Prostate gland (tissue), 2 donors: ENCODE measurements at regions not wholly inside any gene's neighbourhood (a gene's known extent, or its start where the extent isn't known, plus 50 kb on each side); places are given as distances from the start of the nearest gene placed in this dataset.

Source experiments
- DNase-seq: peaks from one replicate; pipeline ENCODE4 v3.0.0-alpha.2; 2019; ENCODE audit warnings: low spot score
- H3K27ac ChIP-seq, 2 donors: fragments of 200-600 bp; sonication (generic); 2 replicates each; pipeline ENCODE4 v1.5.1; 2017 to 2019
- H3K27me3 ChIP-seq: fragments of 200-600 bp; sonication (generic); replicated peaks from 2 replicates; pipeline ENCODE4 v1.5.1; 2019; ENCODE audit not compliant: insufficient read depth
- H3K36me3 ChIP-seq, 2 donors: fragments of 200-600 bp; sonication (generic); 1 replicate in 1 of 2; 2 replicates in 1 of 2; pipeline versions ENCODE4 v1.5.1 to v1.8.1; 2017 to 2019
- H3K4me1 ChIP-seq: fragments of 200-600 bp; sonication (generic); replicated peaks from 2 replicates; pipeline ENCODE4 v1.5.1; 2019
- H3K4me3 ChIP-seq, 2 donors: fragments of 200-600 bp; sonication (generic); 2 replicates each; pipeline ENCODE4 v1.5.1; 2017 to 2019
- H3K9me3 ChIP-seq: fragments of 200-600 bp; sonication (generic); 2 replicates; pipeline ENCODE4 v1.5.1; 2017
- POLR2A ChIP-seq: fragments of 450-650 bp; IDR thresholded peaks from one replicate; pipeline ENCODE4 v1.6.1; 2016; ENCODE audit warnings: antibody characterized with exemption, mild to moderate bottlenecking
- POLR2AphosphoS5 ChIP-seq: sonication (generic); formaldehyde crosslinking; IDR thresholded peaks from one replicate; pipeline ENCODE4 v1.6.1; 2017; ENCODE audit warnings: antibody characterized with exemption
- WGBS: methylation state at CpG from one replicate; pipeline ENCODE4 v1.1.5; 2018; 5-methylcytosine and 5-hydroxymethylcytosine counted together
- intact Hi-C: fragments of 100-400 bp; cut with DNase I; formaldehyde crosslinking; loops from one replicate; pipeline ENCODE4 v1.14.2; 2022
- TF ChIP-seq, protein P1 (sequence below), 4 experiments: fragments of 200-600 bp in 2 of 4; fragments of 450-650 bp in 2 of 4; sonication (generic) in 2 of 4; IDR thresholded peaks; 1 replicate in 3 of 4; 2 replicates in 1 of 4; pipeline ENCODE4 v1.5.1; 2016 to 2019; ENCODE audit warnings: antibody characterized with exemption in 4 of 4, mild to moderate bottlenecking in 2 of 4, moderate library complexity in 2 of 4

DNA sequence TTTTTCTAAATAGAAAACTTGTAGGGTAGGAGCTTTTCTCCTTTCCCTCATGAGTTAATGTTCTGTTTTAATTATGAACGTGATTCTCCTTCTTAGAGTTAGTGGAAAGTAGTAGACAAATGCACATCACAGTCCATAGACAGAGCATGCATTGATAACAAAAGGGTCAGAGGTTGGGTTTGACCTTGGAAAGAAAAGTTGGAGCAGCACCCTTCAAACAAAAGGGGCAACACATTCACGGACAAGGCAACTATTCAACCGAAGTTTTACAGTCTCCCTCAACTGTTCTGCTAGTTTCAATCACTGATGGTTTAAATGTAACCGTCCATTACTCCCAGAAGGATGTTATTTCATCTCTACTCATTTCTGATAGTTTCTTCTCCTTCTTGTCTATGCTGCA, 103.4 kb upstream of the MAOA start:
- H3K27me3 ChIP-seq = no peaks in the 10 kb centered on the region
- no peaks in the 10 kb centered on the region for H3K4me1 ChIP-seq
- no peaks in the 10 kb centered on the region for H3K36me3 ChIP-seq
- no peak for DNase-seq
- no peak overlapping the region for H3K4me3 ChIP-seq
- TF ChIP-seq, protein P1, sequence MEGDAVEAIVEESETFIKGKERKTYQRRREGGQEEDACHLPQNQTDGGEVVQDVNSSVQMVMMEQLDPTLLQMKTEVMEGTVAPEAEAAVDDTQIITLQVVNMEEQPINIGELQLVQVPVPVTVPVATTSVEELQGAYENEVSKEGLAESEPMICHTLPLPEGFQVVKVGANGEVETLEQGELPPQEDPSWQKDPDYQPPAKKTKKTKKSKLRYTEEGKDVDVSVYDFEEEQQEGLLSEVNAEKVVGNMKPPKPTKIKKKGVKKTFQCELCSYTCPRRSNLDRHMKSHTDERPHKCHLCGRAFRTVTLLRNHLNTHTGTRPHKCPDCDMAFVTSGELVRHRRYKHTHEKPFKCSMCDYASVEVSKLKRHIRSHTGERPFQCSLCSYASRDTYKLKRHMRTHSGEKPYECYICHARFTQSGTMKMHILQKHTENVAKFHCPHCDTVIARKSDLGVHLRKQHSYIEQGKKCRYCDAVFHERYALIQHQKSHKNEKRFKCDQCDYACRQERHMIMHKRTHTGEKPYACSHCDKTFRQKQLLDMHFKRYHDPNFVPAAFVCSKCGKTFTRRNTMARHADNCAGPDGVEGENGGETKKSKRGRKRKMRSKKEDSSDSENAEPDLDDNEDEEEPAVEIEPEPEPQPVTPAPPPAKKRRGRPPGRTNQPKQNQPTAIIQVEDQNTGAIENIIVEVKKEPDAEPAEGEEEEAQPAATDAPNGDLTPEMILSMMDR (IDR thresholded peaks at IDR 0.05) = no peak
- TF ChIP-seq POLR2AphosphoS5 (no peak), POLR2A (no peak)
- H3K27ac ChIP-seq = no peak overlapping the region
- 89% methylated on average over 4 of the region's 4 CpGs for WGBS
- H3K9me3 ChIP-seq = no peaks in the 10 kb centered on the region
- intact Hi-C loops = no loop called here

- TF ChIP-seq POLR2AphosphoS5 (no peak), POLR2A (no peak)
- TF ChIP-seq, protein P1 (IDR thresholded peaks at IDR 0.05) = no peak
- whole genome bisulfite sequencing = 89% methylated on average over 4 of the region's 5 CpGs
- Histone ChIP-seq H3K4me1 (no peaks in the 10 kb centered on the region), H3K9me3 (no peaks in the 10 kb centered on the region), H3K27me3 (no peaks in the 10 kb centered on the region), H3K36me3 (no peaks in the 10 kb centered on the region), H3K4me3 (no peak overlapping the region), H3K27ac (no peak overlapping the region)
- intact Hi-C loops = no loop called here
- DNase-seq = no peak
Measured at GRCh38 chrX:43553257-43553656, 102.8 kb upstream of the MAOA start.

DNA sequence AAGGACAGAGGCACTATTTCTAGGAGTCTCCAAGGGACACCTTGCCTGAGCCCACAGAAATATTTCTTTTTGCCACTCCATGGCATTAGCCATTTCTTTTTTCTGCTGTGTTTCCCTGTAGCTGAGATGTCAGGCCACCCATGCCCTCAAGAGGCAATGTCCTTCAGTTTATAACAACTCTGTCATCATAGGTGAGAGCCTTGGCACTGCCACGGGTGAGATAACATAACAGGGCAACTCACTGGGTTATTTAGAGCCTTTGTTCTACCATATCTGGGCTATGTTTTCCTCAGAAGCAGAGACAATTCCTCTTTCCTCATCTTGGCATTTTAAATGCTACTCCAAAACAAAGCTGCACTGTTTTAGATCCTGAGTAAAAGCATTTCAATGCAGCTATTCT, 99.9 kb upstream of the MAOA start:
- H3K4me3 ChIP-seq = no peak overlapping the region
- H3K36me3 ChIP-seq = no peaks in the 10 kb centered on the region
- intact Hi-C loops = no loop called here
- 0% methylated on average over 1 of the region's 1 CpG for WGBS
- no peaks in the 10 kb centered on the region for H3K4me1 ChIP-seq
- TF ChIP-seq, protein P1 (IDR thresholded peaks at IDR 0.05) = no peak
- no peak for TF ChIP-seq POLR2AphosphoS5
- TF ChIP-seq POLR2A = no peak
- no peaks in the 10 kb centered on the region for H3K27me3 ChIP-seq
- no peaks in the 10 kb centered on the region for H3K9me3 ChIP-seq
- no peak overlapping the region for H3K27ac ChIP-seq
- DNase-seq = no peak

DNA sequence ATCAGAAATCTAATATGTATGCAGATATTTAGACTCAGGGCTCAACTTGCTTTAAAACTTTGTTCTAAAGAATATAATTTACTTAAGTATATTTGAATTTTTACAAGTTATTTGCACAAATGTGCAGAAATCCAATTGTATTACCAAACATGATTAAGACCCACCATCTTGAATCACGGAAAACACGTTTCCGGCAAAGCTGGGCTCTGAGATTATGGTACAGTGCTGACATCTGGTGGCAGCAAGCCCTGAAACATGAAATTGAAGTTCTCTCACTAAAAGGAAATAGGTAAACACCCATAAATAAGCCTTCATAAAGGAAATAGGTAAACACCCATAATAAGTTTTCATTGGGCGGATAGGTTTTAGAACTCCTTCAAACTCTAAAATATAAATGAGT, 98.3 kb upstream of the MAOA start:
- intact Hi-C loops = no loop called here
- H3K27ac ChIP-seq = no peak overlapping the region

DNA sequence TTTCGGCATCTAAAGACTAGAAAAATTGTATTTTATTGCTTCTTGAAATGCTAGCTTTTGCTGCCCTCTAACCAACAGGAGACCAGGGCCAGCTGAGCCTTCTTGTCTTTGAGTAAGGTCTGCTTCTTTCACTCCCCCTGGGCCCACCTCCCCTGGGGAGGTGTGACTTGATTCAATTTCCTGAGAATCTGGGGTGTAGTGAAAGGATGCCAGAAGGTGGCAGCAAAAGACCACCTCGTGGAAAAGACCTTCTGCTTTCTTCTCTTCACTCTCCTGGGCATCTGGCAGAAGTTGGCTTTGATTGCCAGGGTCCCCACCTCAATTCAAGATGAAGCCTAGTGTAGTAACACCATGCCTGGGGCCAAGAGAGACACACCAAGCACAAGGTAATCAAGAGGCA, 96.5 kb upstream of the MAOA start:
- no peak overlapping the region for H3K4me3 ChIP-seq
- peak; percentile 33 for DNase-seq
- TF ChIP-seq, protein P1 (IDR thresholded peaks at IDR 0.05) = peak; percentile 16 to 64 (median 48)
- peak; percentile 6 for TF ChIP-seq POLR2AphosphoS5
- TF ChIP-seq POLR2A = no peak
- WGBS = 45% methylated on average over 2 of the region's 2 CpGs
- no peaks in the 10 kb centered on the region for H3K4me1 ChIP-seq
- no peaks in the 10 kb centered on the region for H3K9me3 ChIP-seq
- H3K36me3 ChIP-seq = no peaks in the 10 kb centered on the region
- no peaks in the 10 kb centered on the region for H3K27me3 ChIP-seq
- no peak overlapping the region for H3K27ac ChIP-seq
- intact Hi-C loops = loop anchor here (5.0 to 10.0 kb wide), 3 partner anchors 95 to 385 kb away; partner anchors contain the start of gene MAOA

More for the DNA sequence above, 98.3 kb upstream of the MAOA start:
- Histone ChIP-seq H3K36me3 (no peaks in the 10 kb centered on the region), H3K9me3 (no peaks in the 10 kb centered on the region), H3K27me3 (no peaks in the 10 kb centered on the region), H3K4me3 (no peak overlapping the region), H3K4me1 (no peaks in the 10 kb centered on the region)
- DNase-seq = peak; percentile 36
- TF ChIP-seq POLR2AphosphoS5 = peak; percentile 42
- TF ChIP-seq, protein P1 (IDR thresholded peaks at IDR 0.05) = peak; percentile 18 to 69 (median 58)
- no peak for TF ChIP-seq POLR2A
- WGBS = 2% methylated on average over 4 of the region's 4 CpGs
